WTC11 (cell line): ENCODE measurements at regions not wholly inside any gene's neighbourhood (a gene's known extent, or its start where the extent isn't known, plus 50 kb on each side); places are given as distances from the start of the nearest gene placed in this dataset.

Source experiments
- CTCF ChIP-seq: fragments of 200-600 bp; IDR thresholded peaks from 2 replicates; pipeline ENCODE4 v1.8.0; 2022; ENCODE audit warnings: antibody characterized with exemption
- FOXP1 ChIP-seq: sonication (generic); formaldehyde crosslinking; IDR thresholded peaks from 2 replicates; pipeline ENCODE4 v1.8.0; 2022; ENCODE audit warnings: missing genetic modification reagents, mild to moderate bottlenecking, moderate library complexity, borderline replicate concordance
- IRF2 ChIP-seq: sonication (generic); formaldehyde crosslinking; IDR thresholded peaks from 2 replicates; pipeline ENCODE4 v1.8.0; 2022; ENCODE audit warnings: low read depth, missing genetic modification reagents, borderline replicate concordance
- MAX ChIP-seq: sonication (generic); formaldehyde crosslinking; IDR thresholded peaks from 2 replicates; pipeline ENCODE4 v1.8.0; 2022; ENCODE audit warnings: mild to moderate bottlenecking, missing genetic modification reagents
- OVOL2 ChIP-seq: fragments of 250-450 bp; sonication (Bioruptor Pico); IDR thresholded peaks from 2 replicates; pipeline ENCODE4 v1.9.0; 2021; ENCODE audit warnings: mild to moderate bottlenecking, borderline replicate concordance
- SP1 ChIP-seq: sonication (generic); formaldehyde crosslinking; conservative IDR thresholded peaks from 2 replicates; pipeline ENCODE4 v1.8.1; 2022; ENCODE audit warnings: missing genetic modification reagents
- TCF7 ChIP-seq: sonication (generic); formaldehyde crosslinking; IDR thresholded peaks from 2 replicates; pipeline ENCODE4 v1.8.0; 2022; ENCODE audit warnings: mild to moderate bottlenecking, low read depth, missing genetic modification reagents, moderate library complexity
- ZBTB21 ChIP-seq: sonication (generic); formaldehyde crosslinking; IDR thresholded peaks from 2 replicates; pipeline ENCODE4 v1.8.1; 2023; ENCODE audit warnings: mild to moderate bottlenecking, missing genetic modification reagents, borderline replicate concordance
- TF ChIP-seq, protein P1 (sequence below): sonication (generic); formaldehyde crosslinking; IDR thresholded peaks from 2 replicates; pipeline ENCODE4 v1.8.1; 2023; ENCODE audit warnings: mild to moderate bottlenecking, missing genetic modification reagents, borderline replicate concordance

- TF ChIP-seq CTCF (no peak), OVOL2 (CRISPR knock-in tag) (no peak), MAX (CRISPR knock-in tag) (no peak), FOXP1 (CRISPR knock-in tag) (no peak), ZBTB21 (CRISPR knock-in tag) (no peak), IRF2 (CRISPR knock-in tag) (no peak), TCF7 (CRISPR knock-in tag) (no peak), SP1 (CRISPR knock-in tag) (no peak)
- TF ChIP-seq, protein P1, sequence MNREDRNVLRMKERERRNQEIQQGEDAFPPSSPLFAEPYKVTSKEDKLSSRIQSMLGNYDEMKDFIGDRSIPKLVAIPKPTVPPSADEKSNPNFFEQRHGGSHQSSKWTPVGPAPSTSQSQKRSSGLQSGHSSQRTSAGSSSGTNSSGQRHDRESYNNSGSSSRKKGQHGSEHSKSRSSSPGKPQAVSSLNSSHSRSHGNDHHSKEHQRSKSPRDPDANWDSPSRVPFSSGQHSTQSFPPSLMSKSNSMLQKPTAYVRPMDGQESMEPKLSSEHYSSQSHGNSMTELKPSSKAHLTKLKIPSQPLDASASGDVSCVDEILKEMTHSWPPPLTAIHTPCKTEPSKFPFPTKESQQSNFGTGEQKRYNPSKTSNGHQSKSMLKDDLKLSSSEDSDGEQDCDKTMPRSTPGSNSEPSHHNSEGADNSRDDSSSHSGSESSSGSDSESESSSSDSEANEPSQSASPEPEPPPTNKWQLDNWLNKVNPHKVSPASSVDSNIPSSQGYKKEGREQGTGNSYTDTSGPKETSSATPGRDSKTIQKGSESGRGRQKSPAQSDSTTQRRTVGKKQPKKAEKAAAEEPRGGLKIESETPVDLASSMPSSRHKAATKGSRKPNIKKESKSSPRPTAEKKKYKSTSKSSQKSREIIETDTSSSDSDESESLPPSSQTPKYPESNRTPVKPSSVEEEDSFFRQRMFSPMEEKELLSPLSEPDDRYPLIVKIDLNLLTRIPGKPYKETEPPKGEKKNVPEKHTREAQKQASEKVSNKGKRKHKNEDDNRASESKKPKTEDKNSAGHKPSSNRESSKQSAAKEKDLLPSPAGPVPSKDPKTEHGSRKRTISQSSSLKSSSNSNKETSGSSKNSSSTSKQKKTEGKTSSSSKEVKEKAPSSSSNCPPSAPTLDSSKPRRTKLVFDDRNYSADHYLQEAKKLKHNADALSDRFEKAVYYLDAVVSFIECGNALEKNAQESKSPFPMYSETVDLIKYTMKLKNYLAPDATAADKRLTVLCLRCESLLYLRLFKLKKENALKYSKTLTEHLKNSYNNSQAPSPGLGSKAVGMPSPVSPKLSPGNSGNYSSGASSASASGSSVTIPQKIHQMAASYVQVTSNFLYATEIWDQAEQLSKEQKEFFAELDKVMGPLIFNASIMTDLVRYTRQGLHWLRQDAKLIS (CRISPR knock-in tag): no peak
Observed at GRCh38 chr5:38188591-38188990, 69.8 kb upstream of the EGFLAM start.
